ENCODE measurements at regions not wholly inside any gene's neighbourhood (a gene's known extent, or its start where the extent isn't known, plus 50 kb on each side); places are given as distances from the start of the nearest gene placed in this dataset.

GRCh38 chr9:119544492-119544891 lies 175.3 kb upstream of the BRINP1 start:
- no peak overlapping the region for H3K27ac ChIP-seq (ENCODE audit: low read depth in 1 of 2, low read length in 1 of 2)
- H3K36me3 ChIP-seq (ENCODE audit: control insufficient read depth in 2 of 2, insufficient read depth in 2 of 2, low read length in 1 of 2): no peaks in the 10 kb centered on the region
- no peak for DNase-seq (ENCODE audit: low read depth in 6 of 9, low spot score in 9 of 9)
- WGBS: 92% methylated on average over 3 of the region's 3 CpGs
- no peaks in the 10 kb centered on the region for H3K4me1 ChIP-seq (ENCODE audit: control insufficient read depth in 2 of 2, insufficient read depth in 2 of 2, low read length in 2 of 2)
- H3K9me3 ChIP-seq (ENCODE audit: control insufficient read depth in 2 of 2, insufficient read depth in 1 of 2, low read length in 1 of 2): no peaks in the 10 kb centered on the region
- H3K27me3 ChIP-seq (ENCODE audit: control insufficient read depth in 2 of 2, insufficient read depth in 1 of 2, low read length in 1 of 2): no peaks in the 10 kb centered on the region
- no peak overlapping the region for H3K4me3 ChIP-seq (ENCODE audit: low read length in 2 of 2)

- H3K27me3 ChIP-seq (ENCODE audit: control insufficient read depth in 2 of 2, insufficient read depth in 1 of 2, low read length in 1 of 2): no peaks in the 10 kb centered on the region
- no peaks in the 10 kb centered on the region for H3K4me1 ChIP-seq (ENCODE audit: control insufficient read depth in 2 of 2, insufficient read depth in 2 of 2, low read length in 2 of 2)
- 56% methylated on average over 3 of the region's 3 CpGs for WGBS
- no peak overlapping the region for H3K4me3 ChIP-seq (ENCODE audit: low read length in 2 of 2)
- no peaks in the 10 kb centered on the region for H3K9me3 ChIP-seq (ENCODE audit: control insufficient read depth in 2 of 2, insufficient read depth in 1 of 2, low read length in 1 of 2)
- no peaks in the 10 kb centered on the region for H3K36me3 ChIP-seq (ENCODE audit: control insufficient read depth in 2 of 2, insufficient read depth in 2 of 2, low read length in 1 of 2)
- no peak overlapping the region for H3K27ac ChIP-seq (ENCODE audit: low read depth in 1 of 2, low read length in 1 of 2)
- DNase-seq (ENCODE audit: low read depth in 6 of 9, low spot score in 9 of 9): no peak
Measured at GRCh38 chr9:119537138-119537537, 167.9 kb upstream of the BRINP1 start.

GRCh38 chr9:119533504-119533903 lies 164.3 kb upstream of the BRINP1 start:
- H3K9me3 ChIP-seq (ENCODE audit: control insufficient read depth in 2 of 2, insufficient read depth in 1 of 2, low read length in 1 of 2): no peaks in the 10 kb centered on the region
- H3K27ac ChIP-seq (ENCODE audit: low read depth in 1 of 2, low read length in 1 of 2): no peak overlapping the region
- H3K27me3 ChIP-seq (ENCODE audit: control insufficient read depth in 2 of 2, insufficient read depth in 1 of 2, low read length in 1 of 2): no peaks in the 10 kb centered on the region
- no peak overlapping the region for H3K4me3 ChIP-seq (ENCODE audit: low read length in 2 of 2)
- WGBS: 19% methylated on average over 3 of the region's 3 CpGs
- H3K36me3 ChIP-seq (ENCODE audit: control insufficient read depth in 2 of 2, insufficient read depth in 2 of 2, low read length in 1 of 2): no peaks in the 10 kb centered on the region
- H3K4me1 ChIP-seq (ENCODE audit: control insufficient read depth in 2 of 2, insufficient read depth in 2 of 2, low read length in 2 of 2): no peaks in the 10 kb centered on the region
- no peak for DNase-seq (ENCODE audit: low read depth in 6 of 9, low spot score in 9 of 9)

GRCh38 chr9:119526698-119527097 lies 157.5 kb upstream of the BRINP1 start:
- DNase-seq (ENCODE audit: low read depth in 6 of 9, low spot score in 9 of 9): no peak
- Histone ChIP-seq H3K4me3 (ENCODE audit: low read length in 2 of 2) (no peak overlapping the region), H3K27ac (ENCODE audit: low read depth in 1 of 2, low read length in 1 of 2) (no peak overlapping the region), H3K4me1 (ENCODE audit: control insufficient read depth in 2 of 2, insufficient read depth in 2 of 2, low read length in 2 of 2) (no peaks in the 10 kb centered on the region), H3K27me3 (ENCODE audit: control insufficient read depth in 2 of 2, insufficient read depth in 1 of 2, low read length in 1 of 2) (no peaks in the 10 kb centered on the region), H3K9me3 (ENCODE audit: control insufficient read depth in 2 of 2, insufficient read depth in 1 of 2, low read length in 1 of 2) (no peaks in the 10 kb centered on the region), H3K36me3 (ENCODE audit: control insufficient read depth in 2 of 2, insufficient read depth in 2 of 2, low read length in 1 of 2) (no peaks in the 10 kb centered on the region)
- 95% methylated on average over 8 of the region's 8 CpGs for WGBS

- DNase-seq (ENCODE audit: low read depth in 6 of 9, low spot score in 9 of 9): no peak
- H3K36me3 ChIP-seq (ENCODE audit: control insufficient read depth in 2 of 2, insufficient read depth in 2 of 2, low read length in 1 of 2): no peaks in the 10 kb centered on the region
- H3K27me3 ChIP-seq (ENCODE audit: control insufficient read depth in 2 of 2, insufficient read depth in 1 of 2, low read length in 1 of 2): no peaks in the 10 kb centered on the region
- WGBS: 76% methylated on average over 1 of the region's 1 CpG
- H3K4me1 ChIP-seq (ENCODE audit: control insufficient read depth in 2 of 2, insufficient read depth in 2 of 2, low read length in 2 of 2): no peaks in the 10 kb centered on the region
- H3K4me3 ChIP-seq (ENCODE audit: low read length in 2 of 2): no peak overlapping the region
- no peaks in the 10 kb centered on the region for H3K9me3 ChIP-seq (ENCODE audit: control insufficient read depth in 2 of 2, insufficient read depth in 1 of 2, low read length in 1 of 2)
- H3K27ac ChIP-seq (ENCODE audit: low read depth in 1 of 2, low read length in 1 of 2): no peak overlapping the region
Measured at GRCh38 chr9:119523508-119523907, 154.3 kb upstream of the BRINP1 start.

GRCh38 chr9:119522381-119522780 lies 153.1 kb upstream of the BRINP1 start:
- no peaks in the 10 kb centered on the region for H3K4me1 ChIP-seq (ENCODE audit: control insufficient read depth in 2 of 2, insufficient read depth in 2 of 2, low read length in 2 of 2)
- H3K27me3 ChIP-seq (ENCODE audit: control insufficient read depth in 2 of 2, insufficient read depth in 1 of 2, low read length in 1 of 2): no peaks in the 10 kb centered on the region
- H3K36me3 ChIP-seq (ENCODE audit: control insufficient read depth in 2 of 2, insufficient read depth in 2 of 2, low read length in 1 of 2): no peaks in the 10 kb centered on the region
- H3K9me3 ChIP-seq (ENCODE audit: control insufficient read depth in 2 of 2, insufficient read depth in 1 of 2, low read length in 1 of 2): no peaks in the 10 kb centered on the region
- 83% methylated on average over 2 of the region's 2 CpGs for WGBS
- no peak overlapping the region for H3K27ac ChIP-seq (ENCODE audit: low read depth in 1 of 2, low read length in 1 of 2)
- no peak overlapping the region for H3K4me3 ChIP-seq (ENCODE audit: low read length in 2 of 2)
- DNase-seq (ENCODE audit: low read depth in 6 of 9, low spot score in 9 of 9): no peak

DNA sequence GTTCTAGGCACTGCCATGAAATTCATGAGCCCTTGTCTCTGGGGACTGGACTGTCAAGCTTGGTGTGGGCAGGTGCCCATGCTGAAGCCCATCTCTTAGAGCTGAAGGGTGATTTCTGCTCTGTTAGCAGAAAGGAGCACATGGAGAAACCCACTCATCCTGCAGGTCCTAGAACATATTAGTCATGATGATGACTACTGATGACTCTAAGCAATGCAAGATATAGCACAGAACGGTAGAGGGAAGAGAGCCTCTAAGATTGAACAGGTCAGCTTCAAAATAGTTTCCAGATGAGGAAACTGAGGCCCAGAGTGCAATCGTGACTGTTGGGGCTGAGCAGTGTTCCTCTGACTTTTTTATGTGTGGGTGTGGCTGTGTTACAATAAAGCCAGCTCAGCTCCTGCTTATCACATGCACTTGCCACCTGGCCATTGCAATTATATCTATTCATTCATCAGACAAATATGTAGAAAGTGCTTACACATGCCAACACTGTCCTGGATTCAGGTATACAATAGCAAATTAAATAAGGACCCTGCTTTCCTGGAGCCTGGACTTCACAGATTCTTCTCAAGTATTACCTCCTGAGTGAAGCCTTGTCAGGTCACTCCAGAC lies 140.2 kb upstream of the BRINP1 start:
- H3K27ac ChIP-seq (ENCODE audit: low read depth in 1 of 2, low read length in 1 of 2): no peak overlapping the region
- WGBS: 83% methylated on average over 2 of the region's 2 CpGs
- H3K9me3 ChIP-seq (ENCODE audit: control insufficient read depth in 2 of 2, insufficient read depth in 1 of 2, low read length in 1 of 2): no peaks in the 10 kb centered on the region
- DNase-seq (ENCODE audit: low read depth in 6 of 9, low spot score in 9 of 9): no peak
- H3K4me3 ChIP-seq (ENCODE audit: low read length in 2 of 2): no peak overlapping the region
- H3K4me1 ChIP-seq (ENCODE audit: control insufficient read depth in 2 of 2, insufficient read depth in 2 of 2, low read length in 2 of 2): no peaks in the 10 kb centered on the region
- H3K27me3 ChIP-seq (ENCODE audit: control insufficient read depth in 2 of 2, insufficient read depth in 1 of 2, low read length in 1 of 2): no peaks in the 10 kb centered on the region
- no peaks in the 10 kb centered on the region for H3K36me3 ChIP-seq (ENCODE audit: control insufficient read depth in 2 of 2, insufficient read depth in 2 of 2, low read length in 1 of 2)

DNA sequence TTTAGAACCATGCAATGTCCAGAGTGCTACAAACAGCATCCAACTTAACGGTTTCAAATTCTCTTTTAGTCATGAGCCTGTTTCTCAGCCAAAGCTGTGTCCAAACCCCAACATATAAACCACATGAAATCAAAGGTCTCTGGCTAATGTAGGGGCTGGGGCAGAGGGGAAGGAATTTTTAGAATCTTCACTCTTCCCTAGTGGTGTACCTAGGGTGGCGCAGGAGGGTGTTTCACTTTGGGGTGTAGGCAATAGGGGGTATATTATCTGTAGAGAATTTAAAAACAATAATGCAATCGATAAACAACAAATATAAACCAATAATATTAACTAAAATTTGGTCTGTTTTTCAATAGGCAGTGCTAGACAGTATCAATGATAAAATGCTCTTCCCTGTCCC lies 132.1 kb upstream of the BRINP1 start:
- H3K4me1 ChIP-seq (ENCODE audit: control insufficient read depth in 2 of 2, insufficient read depth in 2 of 2, low read length in 2 of 2): no peaks in the 10 kb centered on the region
- DNase-seq (ENCODE audit: low read depth in 6 of 9, low spot score in 9 of 9): no peak
- 93% methylated on average over 3 of the region's 3 CpGs for WGBS
- no peak overlapping the region for H3K27ac ChIP-seq (ENCODE audit: low read depth in 1 of 2, low read length in 1 of 2)
- no peaks in the 10 kb centered on the region for H3K27me3 ChIP-seq (ENCODE audit: control insufficient read depth in 2 of 2, insufficient read depth in 1 of 2, low read length in 1 of 2)
- H3K9me3 ChIP-seq (ENCODE audit: control insufficient read depth in 2 of 2, insufficient read depth in 1 of 2, low read length in 1 of 2): no peaks in the 10 kb centered on the region
- no peaks in the 10 kb centered on the region for H3K36me3 ChIP-seq (ENCODE audit: control insufficient read depth in 2 of 2, insufficient read depth in 2 of 2, low read length in 1 of 2)
- no peak overlapping the region for H3K4me3 ChIP-seq (ENCODE audit: low read length in 2 of 2)

DNA sequence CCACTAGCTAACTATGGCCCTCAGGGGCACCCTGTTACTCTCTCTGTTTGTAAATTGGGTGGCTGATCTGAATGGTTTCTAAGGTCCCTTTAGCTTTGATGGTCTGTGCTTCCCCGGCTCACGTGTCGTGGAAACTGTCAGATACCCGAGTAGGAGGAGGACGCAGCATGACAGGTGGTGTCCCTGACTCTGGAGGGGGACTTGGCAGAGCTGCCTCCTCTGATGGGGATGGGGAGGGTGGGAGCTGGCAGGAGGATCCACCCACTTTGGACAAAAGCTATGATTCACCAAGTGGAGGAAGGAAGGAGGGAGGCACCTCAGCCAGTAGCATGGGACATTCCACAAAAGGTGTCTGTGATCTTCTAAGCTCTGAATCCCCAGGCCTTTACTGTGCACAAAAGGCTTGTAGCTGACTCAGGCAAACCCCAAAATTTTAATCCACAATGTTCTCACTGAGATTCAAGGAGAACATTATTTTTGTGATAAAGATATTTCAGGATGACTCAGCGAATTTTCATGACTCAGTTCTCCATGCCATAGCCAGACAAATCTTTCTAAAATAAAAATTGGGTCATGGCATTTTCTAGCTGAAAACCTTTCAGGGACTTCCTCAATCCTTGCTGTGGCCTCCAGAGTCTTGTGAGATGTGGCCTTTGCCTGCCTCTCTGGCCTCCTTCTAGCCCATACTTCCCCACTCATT lies 131.0 kb upstream of the BRINP1 start:
- Histone ChIP-seq H3K27me3 (ENCODE audit: control insufficient read depth in 2 of 2, insufficient read depth in 1 of 2, low read length in 1 of 2) (no peaks in the 10 kb centered on the region), H3K36me3 (ENCODE audit: control insufficient read depth in 2 of 2, insufficient read depth in 2 of 2, low read length in 1 of 2) (no peaks in the 10 kb centered on the region), H3K4me3 (ENCODE audit: low read length in 2 of 2) (no peak overlapping the region), H3K27ac (ENCODE audit: low read depth in 1 of 2, low read length in 1 of 2) (no peak overlapping the region), H3K9me3 (ENCODE audit: control insufficient read depth in 2 of 2, insufficient read depth in 1 of 2, low read length in 1 of 2) (no peaks in the 10 kb centered on the region), H3K4me1 (ENCODE audit: control insufficient read depth in 2 of 2, insufficient read depth in 2 of 2, low read length in 2 of 2) (no peaks in the 10 kb centered on the region)
- no peak for DNase-seq (ENCODE audit: low read depth in 6 of 9, low spot score in 9 of 9)
- 88% methylated on average over 6 of the region's 6 CpGs for WGBS

Measured in thymus (tissue), 11 donors.